ENCODE measurements at regions not wholly inside any gene's neighbourhood (a gene's known extent, or its start where the extent isn't known, plus 50 kb on each side); places are given as distances from the start of the nearest gene placed in this dataset.

DNA sequence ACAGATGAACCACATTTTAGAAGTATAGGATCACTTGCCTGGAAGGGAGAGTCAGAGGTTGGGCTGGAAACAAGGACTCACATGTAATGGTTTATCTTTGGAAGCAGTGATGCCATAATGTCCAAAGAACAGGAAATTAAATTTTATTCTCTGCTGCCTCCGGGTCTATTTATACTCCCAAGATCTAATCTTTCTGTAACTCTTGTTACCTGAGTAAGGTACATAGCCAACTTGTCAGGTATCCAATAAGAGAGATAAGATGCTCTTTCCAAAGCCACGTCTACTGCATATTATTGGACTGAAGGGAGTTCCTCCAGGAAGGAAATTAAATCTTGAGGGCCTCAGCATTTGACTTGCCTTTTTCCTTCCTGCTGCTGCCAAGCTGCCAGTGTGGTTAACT lies 71.0 kb downstream of the CRYGS start:
- TF ChIP-seq, protein P1, sequence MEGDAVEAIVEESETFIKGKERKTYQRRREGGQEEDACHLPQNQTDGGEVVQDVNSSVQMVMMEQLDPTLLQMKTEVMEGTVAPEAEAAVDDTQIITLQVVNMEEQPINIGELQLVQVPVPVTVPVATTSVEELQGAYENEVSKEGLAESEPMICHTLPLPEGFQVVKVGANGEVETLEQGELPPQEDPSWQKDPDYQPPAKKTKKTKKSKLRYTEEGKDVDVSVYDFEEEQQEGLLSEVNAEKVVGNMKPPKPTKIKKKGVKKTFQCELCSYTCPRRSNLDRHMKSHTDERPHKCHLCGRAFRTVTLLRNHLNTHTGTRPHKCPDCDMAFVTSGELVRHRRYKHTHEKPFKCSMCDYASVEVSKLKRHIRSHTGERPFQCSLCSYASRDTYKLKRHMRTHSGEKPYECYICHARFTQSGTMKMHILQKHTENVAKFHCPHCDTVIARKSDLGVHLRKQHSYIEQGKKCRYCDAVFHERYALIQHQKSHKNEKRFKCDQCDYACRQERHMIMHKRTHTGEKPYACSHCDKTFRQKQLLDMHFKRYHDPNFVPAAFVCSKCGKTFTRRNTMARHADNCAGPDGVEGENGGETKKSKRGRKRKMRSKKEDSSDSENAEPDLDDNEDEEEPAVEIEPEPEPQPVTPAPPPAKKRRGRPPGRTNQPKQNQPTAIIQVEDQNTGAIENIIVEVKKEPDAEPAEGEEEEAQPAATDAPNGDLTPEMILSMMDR (IDR thresholded peaks at IDR 0.05): no peak
- no peak for TF ChIP-seq POLR2A (IDR thresholded peaks at IDR 0.05)
